Lower leg skin (tissue), 3 donors: ENCODE measurements at regions not wholly inside any gene's neighbourhood (a gene's known extent, or its start where the extent isn't known, plus 50 kb on each side); places are given as distances from the start of the nearest gene placed in this dataset.

Experiments used
- POLR2A ChIP-seq, 2 donors: fragments of 450-650 bp; IDR thresholded peaks; one replicate each; pipeline ENCODE4 v1.6.1; 2016 to 2017; ENCODE audit warnings: antibody characterized with exemption in 2 of 2, mild to moderate bottlenecking in 1 of 2, moderate library complexity in 1 of 2
- TF ChIP-seq, protein P1 (sequence below), 3 donors: fragments of 450-650 bp; IDR thresholded peaks; one replicate each; pipeline ENCODE4 v1.5.1; 2016; ENCODE audit warnings: antibody characterized with exemption in 3 of 3, mild to moderate bottlenecking in 3 of 3, moderate library complexity in 2 of 3

- TF ChIP-seq, protein P1, sequence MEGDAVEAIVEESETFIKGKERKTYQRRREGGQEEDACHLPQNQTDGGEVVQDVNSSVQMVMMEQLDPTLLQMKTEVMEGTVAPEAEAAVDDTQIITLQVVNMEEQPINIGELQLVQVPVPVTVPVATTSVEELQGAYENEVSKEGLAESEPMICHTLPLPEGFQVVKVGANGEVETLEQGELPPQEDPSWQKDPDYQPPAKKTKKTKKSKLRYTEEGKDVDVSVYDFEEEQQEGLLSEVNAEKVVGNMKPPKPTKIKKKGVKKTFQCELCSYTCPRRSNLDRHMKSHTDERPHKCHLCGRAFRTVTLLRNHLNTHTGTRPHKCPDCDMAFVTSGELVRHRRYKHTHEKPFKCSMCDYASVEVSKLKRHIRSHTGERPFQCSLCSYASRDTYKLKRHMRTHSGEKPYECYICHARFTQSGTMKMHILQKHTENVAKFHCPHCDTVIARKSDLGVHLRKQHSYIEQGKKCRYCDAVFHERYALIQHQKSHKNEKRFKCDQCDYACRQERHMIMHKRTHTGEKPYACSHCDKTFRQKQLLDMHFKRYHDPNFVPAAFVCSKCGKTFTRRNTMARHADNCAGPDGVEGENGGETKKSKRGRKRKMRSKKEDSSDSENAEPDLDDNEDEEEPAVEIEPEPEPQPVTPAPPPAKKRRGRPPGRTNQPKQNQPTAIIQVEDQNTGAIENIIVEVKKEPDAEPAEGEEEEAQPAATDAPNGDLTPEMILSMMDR (IDR thresholded peaks at IDR 0.05): no peak
- TF ChIP-seq POLR2A (IDR thresholded peaks at IDR 0.05): no peak
Measured at GRCh38 chr6:111926731-111927302, 53.6 kb upstream of the FYN start.
